IPS DF 6.9 (cell line): ENCODE measurements at regions not wholly inside any gene's neighbourhood (a gene's known extent, or its start where the extent isn't known, plus 50 kb on each side); places are given as distances from the start of the nearest gene placed in this dataset.

Experiments
- DNase-seq: peaks from one replicate; pipeline ENCODE4 v3.0.0-alpha.2; 2013; ENCODE audit warnings: low read depth, low spot score
- H3K27ac ChIP-seq: one replicate; pipeline ENCODE4 v1.5.1; 2013; ENCODE audit warnings: low read length, control low read depth
- H3K27me3 ChIP-seq: 2 replicates; pipeline ENCODE4 v1.6.1; 2013; ENCODE audit warnings: mild to moderate bottlenecking, low read length; ENCODE audit not compliant: control insufficient read depth, insufficient read depth
- H3K36me3 ChIP-seq: 2 replicates; pipeline ENCODE4 v1.6.1; 2013; ENCODE audit warnings: low read length; ENCODE audit not compliant: control insufficient read depth, insufficient read depth
- H3K4me1 ChIP-seq: 2 replicates; pipeline ENCODE4 v1.6.1; 2013; ENCODE audit warnings: low read length; ENCODE audit not compliant: control insufficient read depth, insufficient read depth
- H3K4me3 ChIP-seq: 2 replicates; pipeline ENCODE4 v1.5.1; 2013; ENCODE audit warnings: mild to moderate bottlenecking, low read length
- H3K9me3 ChIP-seq: 2 replicates; pipeline ENCODE4 v1.6.1; 2013; ENCODE audit warnings: low read length, inconsistent platforms; ENCODE audit not compliant: control insufficient read depth, insufficient read depth
- WGBS: extraction: QIAGEN DNeasy Blood & Tissue Kit; methylation state at CpG from one replicate; pipeline ENCODE4 v1.1.7; 2013; ENCODE audit warnings: mixed read lengths, missing lambda C conversion rate; ENCODE audit not compliant: insufficient read length, insufficient coverage; 5-methylcytosine and 5-hydroxymethylcytosine counted together

GRCh38 chr4:18803781-18804180, 782.2 kb upstream of the LCORL start:
- no peak overlapping the region for H3K4me3 ChIP-seq
- no peaks in the 10 kb centered on the region for H3K27me3 ChIP-seq
- H3K27ac ChIP-seq, result no peak overlapping the region
- H3K36me3 ChIP-seq, result no peaks in the 10 kb centered on the region
- no peak for DNase-seq
- no peaks in the 10 kb centered on the region for H3K9me3 ChIP-seq
- H3K4me1 ChIP-seq, result no peaks in the 10 kb centered on the region

GRCh38 chr4:18798123-18798522, 776.6 kb upstream of the LCORL start:
- WGBS, result no CpG with 5 or more reads among the region's 2 CpGs
- no peaks in the 10 kb centered on the region for H3K9me3 ChIP-seq

GRCh38 chr4:18795794-18796193, 774.2 kb upstream of the LCORL start:
- Histone ChIP-seq H3K4me3 (no peak overlapping the region), H3K36me3 (no peaks in the 10 kb centered on the region), H3K9me3 (no peaks in the 10 kb centered on the region), H3K27me3 (no peaks in the 10 kb centered on the region), H3K4me1 (no peaks in the 10 kb centered on the region), H3K27ac (no peak overlapping the region)
- WGBS, result no CpG with 5 or more reads among the region's 1 CpG
- no peak for DNase-seq

More at GRCh38 chr4:18798123-18798522, 776.6 kb upstream of the LCORL start:
- Histone ChIP-seq H3K4me3 (no peak overlapping the region), H3K27ac (no peak overlapping the region), H3K27me3 (no peaks in the 10 kb centered on the region), H3K36me3 (no peaks in the 10 kb centered on the region), H3K4me1 (no peaks in the 10 kb centered on the region)
- no peak for DNase-seq

- H3K9me3 ChIP-seq, result no peaks in the 10 kb centered on the region
- H3K4me1 ChIP-seq, result no peaks in the 10 kb centered on the region
- no CpG with 5 or more reads among the region's 4 CpGs for WGBS
- no peak for DNase-seq
- H3K27me3 ChIP-seq, result no peaks in the 10 kb centered on the region
- no peak overlapping the region for H3K4me3 ChIP-seq
- H3K36me3 ChIP-seq, result no peaks in the 10 kb centered on the region
- no peak overlapping the region for H3K27ac ChIP-seq
These were observed 755.8 kb upstream of the LCORL start for GRCh38 chr4:18777190-18777930.

GRCh38 chr4:18767921-18768320, 746.4 kb upstream of the LCORL start:
- Histone ChIP-seq H3K27me3 (no peaks in the 10 kb centered on the region), H3K4me1 (no peaks in the 10 kb centered on the region), H3K4me3 (no peak overlapping the region), H3K9me3 (no peaks in the 10 kb centered on the region), H3K27ac (no peak overlapping the region), H3K36me3 (no peaks in the 10 kb centered on the region)
- no peak for DNase-seq
- no CpG with 5 or more reads among the region's 2 CpGs for WGBS

- no peak overlapping the region for H3K27ac ChIP-seq
- H3K9me3 ChIP-seq, result no peaks in the 10 kb centered on the region
- DNase-seq, result no peak
- H3K4me3 ChIP-seq, result no peak overlapping the region
- H3K27me3 ChIP-seq, result no peaks in the 10 kb centered on the region
- H3K4me1 ChIP-seq, result no peaks in the 10 kb centered on the region; the same call in 1 of the 2 replicates
- no peaks in the 10 kb centered on the region for H3K36me3 ChIP-seq
These were observed 735.1 kb upstream of the LCORL start for GRCh38 chr4:18756671-18757070.

- no CpG with 5 or more reads among the region's 2 CpGs for WGBS
- H3K9me3 ChIP-seq, result no peaks in the 10 kb centered on the region
- no peaks in the 10 kb centered on the region for H3K36me3 ChIP-seq
- no peaks in the 10 kb centered on the region for H3K27me3 ChIP-seq
- no peaks in the 10 kb centered on the region; the same call in 1 of the 2 replicates for H3K4me1 ChIP-seq
- DNase-seq, result no peak
- H3K27ac ChIP-seq, result no peak overlapping the region
- no peak overlapping the region for H3K4me3 ChIP-seq
These were observed 732.6 kb upstream of the LCORL start for GRCh38 chr4:18754180-18754579.

GRCh38 chr4:18751083-18751482, 729.5 kb upstream of the LCORL start:
- WGBS, result no CpG with 5 or more reads among the region's 1 CpG
- Histone ChIP-seq H3K27me3 (no peaks in the 10 kb centered on the region), H3K9me3 (no peaks in the 10 kb centered on the region), H3K4me3 (no peak overlapping the region), H3K36me3 (no peaks in the 10 kb centered on the region), H3K4me1 (no peaks in the 10 kb centered on the region; the same call in 1 of the 2 replicates), H3K27ac (no peak overlapping the region)
- DNase-seq, result no peak

GRCh38 chr4:18749391-18749790, 727.8 kb upstream of the LCORL start:
- H3K27me3 ChIP-seq, result no peaks in the 10 kb centered on the region
- DNase-seq, result no peak
- H3K4me3 ChIP-seq, result no peak overlapping the region
- no peaks in the 10 kb centered on the region; the same call in 1 of the 2 replicates for H3K4me1 ChIP-seq
- no peaks in the 10 kb centered on the region for H3K9me3 ChIP-seq
- no peaks in the 10 kb centered on the region for H3K36me3 ChIP-seq
- no peak overlapping the region for H3K27ac ChIP-seq
- WGBS, result no CpG with 5 or more reads among the region's 2 CpGs

- Histone ChIP-seq H3K36me3 (no peaks in the 10 kb centered on the region), H3K4me3 (no peak overlapping the region), H3K27ac (no peak overlapping the region), H3K27me3 (no peaks in the 10 kb centered on the region), H3K9me3 (no peaks in the 10 kb centered on the region), H3K4me1 (no peaks in the 10 kb centered on the region)
- no peak for DNase-seq
These were observed 715.0 kb upstream of the LCORL start for GRCh38 chr4:18736551-18736950.

GRCh38 chr4:18735740-18736268, 714.2 kb upstream of the LCORL start:
- Histone ChIP-seq H3K4me1 (no peaks in the 10 kb centered on the region), H3K36me3 (no peaks in the 10 kb centered on the region), H3K27ac (no peak overlapping the region), H3K9me3 (no peaks in the 10 kb centered on the region), H3K27me3 (no peaks in the 10 kb centered on the region), H3K4me3 (no peak overlapping the region)
- WGBS, result no CpG with 5 or more reads among the region's 3 CpGs
- no peak for DNase-seq
